ENCODE measurements at regions not wholly inside any gene's neighbourhood (a gene's known extent, or its start where the extent isn't known, plus 50 kb on each side); places are given as distances from the start of the nearest gene placed in this dataset.

DNA sequence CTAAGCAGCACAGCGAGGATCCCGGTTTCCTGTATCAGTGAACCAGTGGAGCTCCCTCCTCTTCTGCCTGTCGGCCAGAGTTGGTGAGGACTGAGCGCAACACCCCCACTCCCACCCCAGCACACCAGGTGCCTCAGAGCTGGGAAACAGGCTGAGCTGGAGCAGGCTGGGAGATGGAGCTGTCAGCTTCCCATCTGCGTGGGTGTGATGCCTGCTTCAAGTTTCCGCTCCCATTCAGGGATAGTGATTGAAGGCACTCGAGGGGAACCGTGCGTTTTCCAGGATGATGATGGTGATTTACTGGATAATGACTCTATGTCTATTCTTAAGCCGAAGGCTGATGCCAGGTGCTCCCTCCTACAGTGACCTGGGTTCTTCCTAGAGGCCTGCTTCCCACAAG is 144.5 kb downstream of the TMEM132E start:
- no peaks in the 10 kb centered on the region for H4K20me1 ChIP-seq (ENCODE audit: insufficient read depth, low read length)
- DNase-seq (ENCODE audit: insufficient read length, low spot score, missing footprints) = no peak
- H3K27me3 ChIP-seq (ENCODE audit: insufficient read depth, low read length) = no peaks in the 10 kb centered on the region
- TF ChIP-seq, protein P1, sequence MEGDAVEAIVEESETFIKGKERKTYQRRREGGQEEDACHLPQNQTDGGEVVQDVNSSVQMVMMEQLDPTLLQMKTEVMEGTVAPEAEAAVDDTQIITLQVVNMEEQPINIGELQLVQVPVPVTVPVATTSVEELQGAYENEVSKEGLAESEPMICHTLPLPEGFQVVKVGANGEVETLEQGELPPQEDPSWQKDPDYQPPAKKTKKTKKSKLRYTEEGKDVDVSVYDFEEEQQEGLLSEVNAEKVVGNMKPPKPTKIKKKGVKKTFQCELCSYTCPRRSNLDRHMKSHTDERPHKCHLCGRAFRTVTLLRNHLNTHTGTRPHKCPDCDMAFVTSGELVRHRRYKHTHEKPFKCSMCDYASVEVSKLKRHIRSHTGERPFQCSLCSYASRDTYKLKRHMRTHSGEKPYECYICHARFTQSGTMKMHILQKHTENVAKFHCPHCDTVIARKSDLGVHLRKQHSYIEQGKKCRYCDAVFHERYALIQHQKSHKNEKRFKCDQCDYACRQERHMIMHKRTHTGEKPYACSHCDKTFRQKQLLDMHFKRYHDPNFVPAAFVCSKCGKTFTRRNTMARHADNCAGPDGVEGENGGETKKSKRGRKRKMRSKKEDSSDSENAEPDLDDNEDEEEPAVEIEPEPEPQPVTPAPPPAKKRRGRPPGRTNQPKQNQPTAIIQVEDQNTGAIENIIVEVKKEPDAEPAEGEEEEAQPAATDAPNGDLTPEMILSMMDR (IDR thresholded peaks at IDR 0.05; ENCODE audit: extremely low read depth, low read depth, low read length) = no peak
- no peak overlapping the region for H3K4me3 ChIP-seq (ENCODE audit: insufficient read depth, low read length)
- no peak overlapping the region for H2AFZ ChIP-seq (ENCODE audit: low read length)
- no peaks in the 10 kb centered on the region for H3K9me3 ChIP-seq (ENCODE audit: low read depth, low read length)
- H3K27ac ChIP-seq (ENCODE audit: low read depth, low read length) = no peak overlapping the region
- no peaks in the 10 kb centered on the region for H3K36me3 ChIP-seq (ENCODE audit: insufficient read depth, low read length)
- no peaks in the 10 kb centered on the region for H3K79me2 ChIP-seq (ENCODE audit: insufficient read depth, low read length)
- H3K4me1 ChIP-seq (ENCODE audit: insufficient read depth, low read length) = no peaks in the 10 kb centered on the region
- H3K4me2 ChIP-seq (ENCODE audit: insufficient read depth, low read length) = no peak overlapping the region

DNA sequence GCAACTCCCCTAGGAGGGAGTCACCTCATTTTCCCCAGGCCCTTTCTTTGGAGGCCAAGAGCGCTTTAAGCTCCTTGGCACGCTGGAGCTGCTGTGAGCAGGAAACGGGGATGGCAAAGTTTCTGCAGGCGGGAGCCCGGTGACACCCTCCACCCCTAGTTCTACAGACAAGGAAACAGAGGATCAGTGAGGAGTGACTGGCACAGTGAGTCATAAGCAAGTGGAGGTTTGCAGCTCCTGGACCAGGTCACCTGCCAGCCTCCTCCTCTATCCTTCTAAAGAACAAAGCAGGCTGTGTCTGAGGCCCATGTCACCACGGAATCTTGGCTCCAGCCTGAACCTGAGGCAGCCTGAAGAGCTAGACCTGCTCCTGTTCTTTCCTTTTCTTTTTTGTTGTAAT is 141.9 kb downstream of the TMEM132E start:
- no peak for DNase-seq (ENCODE audit: insufficient read length, low spot score, missing footprints)
- no peak overlapping the region for H2AFZ ChIP-seq (ENCODE audit: low read length)
- H3K4me2 ChIP-seq (ENCODE audit: insufficient read depth, low read length) = no peak overlapping the region
- H3K27ac ChIP-seq (ENCODE audit: low read depth, low read length) = no peak overlapping the region
- H3K79me2 ChIP-seq (ENCODE audit: insufficient read depth, low read length) = no peaks in the 10 kb centered on the region
- no peak overlapping the region for H3K4me3 ChIP-seq (ENCODE audit: insufficient read depth, low read length)
- TF ChIP-seq, protein P1 (IDR thresholded peaks at IDR 0.05; ENCODE audit: extremely low read depth, low read depth, low read length) = no peak
- H3K36me3 ChIP-seq (ENCODE audit: insufficient read depth, low read length) = no peaks in the 10 kb centered on the region
- H3K4me1 ChIP-seq (ENCODE audit: insufficient read depth, low read length) = no peaks in the 10 kb centered on the region
- no peaks in the 10 kb centered on the region for H3K9me3 ChIP-seq (ENCODE audit: low read depth, low read length)
- H3K27me3 ChIP-seq (ENCODE audit: insufficient read depth, low read length) = no peaks in the 10 kb centered on the region
- H4K20me1 ChIP-seq (ENCODE audit: insufficient read depth, low read length) = no peaks in the 10 kb centered on the region

DNA sequence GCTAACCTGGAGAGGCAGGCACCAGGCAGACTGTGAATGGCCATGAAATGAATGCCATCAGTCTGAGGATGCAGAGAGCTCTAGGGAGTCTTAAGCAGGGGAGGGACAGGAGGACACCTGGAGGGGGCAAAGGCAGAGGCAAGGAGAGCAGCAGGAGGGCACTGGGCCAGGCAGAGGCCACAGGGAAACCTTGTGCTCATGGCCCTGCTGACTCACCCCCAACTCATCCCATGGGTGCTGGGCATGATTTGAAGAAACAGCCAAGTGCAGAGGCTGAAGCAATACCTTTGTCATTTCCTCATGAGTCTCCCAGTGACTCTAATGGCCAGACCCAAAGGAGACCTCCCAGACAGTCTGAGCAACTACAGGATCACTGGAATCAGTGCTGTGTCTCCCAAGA is 141.4 kb downstream of the TMEM132E start:
- no peak overlapping the region for H3K4me3 ChIP-seq (ENCODE audit: insufficient read depth, low read length)
- no peak overlapping the region for H3K27ac ChIP-seq (ENCODE audit: low read depth, low read length)
- H3K9me3 ChIP-seq (ENCODE audit: low read depth, low read length) = no peaks in the 10 kb centered on the region
- TF ChIP-seq, protein P1 (IDR thresholded peaks at IDR 0.05; ENCODE audit: extremely low read depth, low read depth, low read length) = no peak
- no peaks in the 10 kb centered on the region for H3K79me2 ChIP-seq (ENCODE audit: insufficient read depth, low read length)
- no peak overlapping the region for H2AFZ ChIP-seq (ENCODE audit: low read length)
- no peaks in the 10 kb centered on the region for H3K36me3 ChIP-seq (ENCODE audit: insufficient read depth, low read length)
- H4K20me1 ChIP-seq (ENCODE audit: insufficient read depth, low read length) = no peaks in the 10 kb centered on the region
- no peaks in the 10 kb centered on the region for H3K4me1 ChIP-seq (ENCODE audit: insufficient read depth, low read length)
- H3K27me3 ChIP-seq (ENCODE audit: insufficient read depth, low read length) = no peaks in the 10 kb centered on the region
- DNase-seq (ENCODE audit: insufficient read length, low spot score, missing footprints) = no peak
- no peak overlapping the region for H3K4me2 ChIP-seq (ENCODE audit: insufficient read depth, low read length)

DNA sequence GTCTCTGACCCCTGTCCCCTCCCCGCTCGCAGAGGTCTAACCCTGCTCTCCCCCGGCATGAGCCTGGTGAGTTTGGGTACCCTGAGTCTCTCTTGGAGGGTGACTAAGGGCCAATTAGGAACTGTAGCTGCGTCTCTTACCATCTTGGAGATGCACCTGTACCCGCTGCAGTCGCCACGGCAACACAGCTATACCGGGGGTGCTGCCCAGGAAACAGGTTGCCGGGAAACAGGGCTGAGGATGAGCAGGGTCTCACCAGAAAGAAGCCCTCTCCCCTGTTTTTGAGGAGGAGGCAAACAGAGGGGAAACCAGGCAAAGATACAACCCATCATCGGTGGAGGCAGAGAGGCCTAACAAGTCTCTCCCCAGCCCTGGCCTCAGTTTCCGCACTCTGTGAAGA is 140.2 kb downstream of the TMEM132E start:
- Histone ChIP-seq H3K9me3 (ENCODE audit: low read depth, low read length) (no peaks in the 10 kb centered on the region), H4K20me1 (ENCODE audit: insufficient read depth, low read length) (no peaks in the 10 kb centered on the region), H3K27me3 (ENCODE audit: insufficient read depth, low read length) (no peaks in the 10 kb centered on the region), H3K79me2 (ENCODE audit: insufficient read depth, low read length) (no peaks in the 10 kb centered on the region), H3K36me3 (ENCODE audit: insufficient read depth, low read length) (no peaks in the 10 kb centered on the region), H2AFZ (ENCODE audit: low read length) (no peak overlapping the region), H3K4me3 (ENCODE audit: insufficient read depth, low read length) (no peak overlapping the region), H3K4me1 (ENCODE audit: insufficient read depth, low read length) (no peaks in the 10 kb centered on the region), H3K4me2 (ENCODE audit: insufficient read depth, low read length) (no peak overlapping the region), H3K27ac (ENCODE audit: low read depth, low read length) (no peak overlapping the region)
- no peak for DNase-seq (ENCODE audit: insufficient read length, low spot score, missing footprints)
- TF ChIP-seq, protein P1 (IDR thresholded peaks at IDR 0.05; ENCODE audit: extremely low read depth, low read depth, low read length) = no peak

All from osteoblast (primary cell).